CD4-positive, alpha-beta T cell treated with Interleukin-4 for 4 hours (primary cell): ENCODE measurements at regions not wholly inside any gene's neighbourhood (a gene's known extent, or its start where the extent isn't known, plus 50 kb on each side); places are given as distances from the start of the nearest gene placed in this dataset.

ENCODE experiments used
- DNase-seq: peaks from one replicate; pipeline ENCODE4 v3.0.0-alpha.2; 2020

DNA sequence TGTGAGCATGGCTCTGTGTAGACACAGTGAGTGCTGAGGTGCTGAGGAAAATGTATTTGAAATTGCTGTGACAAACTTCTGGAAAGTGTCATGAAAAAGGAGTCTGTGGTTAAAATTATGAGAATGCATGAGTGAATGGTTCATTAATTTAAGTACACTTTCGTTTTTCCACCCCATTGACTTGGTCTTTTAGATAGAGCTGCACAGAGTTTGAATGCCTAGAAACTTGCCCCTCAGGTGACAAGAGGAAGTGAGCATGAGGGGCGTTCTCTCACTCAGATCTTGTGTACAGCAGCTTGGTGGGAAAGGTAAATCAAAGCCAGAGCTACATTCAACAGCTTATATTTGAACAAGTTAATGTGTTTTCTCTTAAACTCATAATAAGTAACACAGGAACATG is 296.8 kb downstream of the WDR72 start:
- no peak for DNase-seq

DNA sequence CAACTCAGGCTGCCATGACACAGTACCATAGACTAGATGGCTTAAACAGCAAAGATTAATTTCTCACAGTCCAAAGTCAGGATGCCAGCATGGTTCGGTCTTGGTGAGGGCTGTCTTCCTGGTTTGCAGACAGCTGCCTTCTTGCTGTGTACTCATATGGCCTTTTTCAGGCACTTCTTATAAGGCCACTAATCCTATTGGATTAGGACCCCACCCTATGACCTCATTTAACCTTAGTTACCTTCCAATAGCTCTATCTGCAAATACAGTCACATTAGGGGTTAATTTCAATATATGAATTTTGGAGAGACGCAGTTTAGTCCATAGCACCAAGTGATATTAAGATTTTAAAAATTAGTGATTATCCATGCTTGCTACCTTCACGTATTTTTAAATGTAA is 297.8 kb downstream of the WDR72 start:
- DNase-seq, result no peak

DNA sequence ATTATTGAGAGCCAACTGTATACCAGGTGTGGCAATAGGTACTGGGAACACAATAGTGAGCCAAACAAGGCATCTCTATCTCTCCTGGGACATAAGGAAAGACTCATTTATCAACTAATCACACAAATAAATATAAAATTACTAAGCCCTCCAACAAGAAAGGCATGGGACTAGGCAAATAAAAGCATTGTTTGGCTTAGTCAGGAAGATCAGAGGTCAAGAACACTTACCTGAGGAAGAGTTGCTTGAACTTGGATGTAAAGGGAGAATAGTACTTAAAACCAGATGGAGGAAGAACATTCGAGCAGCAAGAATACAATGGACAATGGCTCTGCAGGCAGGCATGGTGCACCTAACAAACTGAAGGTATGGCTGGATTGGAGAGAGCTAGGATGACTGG is 300.7 kb downstream of the WDR72 start:
- DNase-seq, result no peak

DNA sequence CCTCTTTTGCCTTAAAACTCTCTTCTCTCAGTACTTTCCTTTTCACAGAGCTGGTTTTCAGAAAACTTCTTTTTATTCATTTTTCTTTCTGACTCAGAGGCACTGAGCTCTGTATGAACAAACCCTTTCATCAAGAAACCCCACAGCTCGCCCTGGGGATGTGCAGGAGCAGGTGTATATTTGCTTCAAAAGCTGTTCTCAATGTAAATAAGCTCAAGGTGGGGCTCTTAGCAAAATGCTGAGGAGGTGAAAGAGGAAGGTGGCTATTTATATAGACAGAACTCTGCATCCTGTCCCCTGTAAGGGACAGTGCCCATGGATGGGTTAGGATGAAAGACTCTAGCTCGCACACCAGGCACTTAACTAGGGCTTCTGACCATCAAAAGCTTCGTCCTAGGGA is 302.0 kb downstream of the WDR72 start:
- no peak for DNase-seq

DNA sequence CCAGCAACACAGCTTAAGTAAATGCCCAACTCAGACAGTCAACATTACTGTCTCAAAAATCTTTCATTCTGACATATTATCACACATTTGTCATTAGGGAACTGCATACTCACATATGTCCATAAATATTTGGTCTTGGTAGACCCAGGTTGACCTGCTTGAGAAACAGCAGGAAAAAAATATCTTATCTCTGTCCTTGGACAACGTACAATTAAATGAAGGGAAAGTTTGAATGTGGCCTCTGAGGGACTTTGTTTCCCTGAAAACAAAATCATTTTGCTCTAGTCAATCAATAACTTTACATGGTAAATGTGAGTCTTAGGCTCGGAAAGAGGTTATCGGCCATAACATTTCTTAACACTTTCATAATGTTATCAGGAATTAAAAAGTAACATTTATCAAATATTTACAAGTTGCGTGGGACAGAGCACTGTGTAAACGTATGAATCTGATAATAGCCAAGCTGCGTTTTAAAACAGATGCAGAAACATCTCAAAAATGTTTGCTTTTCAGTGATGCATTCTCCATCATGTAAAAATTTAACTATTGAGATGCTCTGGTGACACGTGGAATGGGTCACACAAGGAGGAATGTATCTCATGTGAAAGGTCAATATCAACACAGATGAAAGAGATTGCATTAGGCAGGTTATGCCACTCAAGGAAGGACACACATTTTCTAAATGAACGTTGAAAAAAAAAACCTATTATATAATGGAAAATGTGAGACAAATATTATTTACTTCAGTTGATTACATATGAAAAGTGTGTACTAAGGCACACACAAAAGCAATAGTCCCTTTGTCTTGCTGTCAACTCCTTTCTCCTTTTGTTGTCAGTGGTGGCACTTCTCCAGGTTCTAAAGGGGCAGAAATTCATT is 304.4 kb downstream of the WDR72 start:
- no peak for DNase-seq

DNA sequence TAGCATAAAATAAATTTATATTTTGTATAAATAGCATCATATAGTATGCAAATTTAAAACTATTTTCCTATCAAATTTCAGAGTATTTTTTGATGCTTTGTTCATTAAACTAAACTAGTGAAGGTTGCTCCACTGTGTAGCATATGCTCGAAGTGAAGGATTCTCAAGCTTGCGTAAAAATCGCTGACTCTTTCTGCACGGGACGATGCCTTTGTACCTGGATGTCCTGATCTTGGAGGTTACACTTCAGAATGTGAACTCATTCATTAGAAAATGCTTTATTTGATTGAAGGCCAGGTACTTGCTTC is 305.0 kb downstream of the WDR72 start:
- DNase-seq, result no peak

DNA sequence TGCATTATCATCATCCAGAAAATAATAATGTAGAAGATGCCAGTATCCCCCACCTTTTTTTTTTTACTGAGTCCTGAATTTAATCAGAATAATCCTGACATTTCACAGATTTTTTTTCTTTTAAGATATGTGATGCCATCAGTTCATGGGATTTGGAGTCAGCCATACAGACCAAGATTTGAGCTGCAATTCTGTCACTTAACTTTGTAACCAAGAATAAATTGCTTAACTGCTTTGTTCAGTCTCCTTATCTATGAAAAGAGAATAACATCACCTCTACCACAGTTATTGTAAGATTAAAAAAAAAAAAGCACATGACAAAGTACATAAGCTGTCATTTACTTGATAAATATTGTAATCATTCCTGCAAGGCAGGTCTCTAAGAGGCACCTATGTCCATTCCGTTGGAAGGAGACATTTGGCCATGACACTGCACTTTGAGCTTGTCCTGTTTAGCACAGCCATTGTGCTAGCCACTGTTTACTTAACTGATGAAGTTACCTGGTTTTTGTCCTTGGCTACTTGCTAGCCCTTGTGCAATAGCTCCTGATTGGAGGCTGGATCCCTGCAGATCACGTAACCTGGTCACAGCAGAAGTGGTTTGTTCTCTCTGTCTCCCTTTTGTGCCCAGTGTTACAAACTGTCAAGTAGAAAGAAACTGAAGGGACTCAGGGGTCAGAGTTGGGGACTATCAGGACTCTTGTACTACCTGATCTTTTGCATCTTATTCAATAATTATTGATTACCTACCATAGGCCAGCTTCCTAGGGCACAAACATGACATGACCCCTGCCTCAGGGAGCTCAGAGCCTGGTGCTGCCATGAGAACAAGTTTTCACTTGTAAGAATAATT is 306.0 kb downstream of the WDR72 start:
- DNase-seq, result no peak

DNA sequence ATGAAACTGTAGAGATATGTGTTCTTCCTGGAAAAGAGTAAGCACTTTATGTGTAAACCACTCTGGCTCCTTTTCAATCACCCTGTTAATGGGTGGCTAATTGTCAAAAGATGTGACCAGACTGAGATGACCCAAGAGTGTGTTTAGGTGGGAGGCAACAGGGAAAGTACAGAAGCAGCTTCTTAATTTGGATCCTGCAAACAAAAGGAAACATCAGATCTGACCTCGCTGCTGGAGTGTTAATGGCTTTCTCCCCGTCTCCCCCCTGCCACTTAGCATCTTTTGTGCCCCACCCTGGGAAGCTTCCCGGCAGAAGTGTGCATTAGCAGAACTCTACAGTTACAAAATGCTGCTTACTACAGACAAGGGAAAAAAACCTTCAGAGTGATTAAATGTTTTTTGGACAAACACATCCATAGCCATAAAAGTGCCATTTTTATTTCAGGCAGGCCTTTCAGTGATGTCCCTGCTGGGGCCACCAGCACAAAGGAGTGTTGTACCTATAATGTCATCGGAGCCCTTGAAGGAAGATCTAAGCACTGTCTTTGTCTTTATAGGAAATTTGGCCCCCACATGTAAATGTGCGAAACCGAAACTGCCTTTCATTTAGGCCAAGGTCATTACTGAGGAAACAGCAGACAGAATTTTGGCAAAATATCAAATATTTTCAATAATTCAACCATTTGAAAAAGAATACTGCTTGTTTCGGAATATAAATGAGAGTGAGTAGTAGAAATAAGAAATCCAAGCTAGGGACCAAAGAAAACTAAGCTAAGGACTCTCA is 311.0 kb downstream of the WDR72 start:
- DNase-seq, result no peak

DNA sequence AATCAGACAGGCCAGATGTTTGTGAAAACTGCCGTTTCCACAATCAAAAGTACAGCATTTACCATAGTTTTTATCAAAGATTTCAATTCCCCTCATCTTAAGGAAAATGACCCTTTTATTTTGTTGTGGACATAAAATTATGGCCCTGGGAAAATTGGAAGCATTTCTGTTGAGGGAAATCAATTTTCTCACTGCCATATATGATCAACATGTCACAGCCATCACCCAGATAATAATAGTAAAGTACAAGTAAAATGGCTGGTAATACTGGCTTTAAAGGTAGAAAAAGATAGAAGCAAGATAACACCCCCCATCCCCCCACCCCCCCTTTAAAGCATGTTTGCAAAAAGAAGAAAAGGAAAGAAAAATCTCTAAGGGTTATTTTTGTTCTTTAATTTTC is 311.7 kb downstream of the WDR72 start:
- no peak for DNase-seq

DNA sequence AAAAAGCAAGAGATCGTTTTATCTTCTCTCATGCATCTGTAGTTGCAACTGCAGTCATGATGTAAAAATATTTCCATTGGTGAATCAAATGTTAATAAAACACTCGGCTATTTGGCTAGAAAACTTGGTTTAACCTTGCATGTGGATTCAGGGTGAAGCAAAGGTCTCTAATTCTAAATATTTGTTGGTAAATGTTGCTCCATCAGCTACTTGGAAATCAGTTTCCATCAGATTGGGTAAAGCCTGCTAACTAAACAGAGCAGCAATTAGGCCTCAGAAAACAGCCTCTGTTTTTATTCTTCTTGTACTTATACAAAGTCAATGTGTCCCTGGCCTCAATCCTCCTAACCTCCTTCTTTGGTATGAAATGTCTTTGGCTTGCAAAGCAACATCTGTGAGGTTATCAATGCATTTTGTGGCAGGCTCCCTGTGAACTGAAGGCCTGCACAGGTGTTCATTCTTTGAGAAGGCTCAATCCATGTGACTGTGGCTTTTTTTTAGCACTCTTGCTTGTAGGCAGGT is 312.3 kb downstream of the WDR72 start:
- no peak for DNase-seq

DNA sequence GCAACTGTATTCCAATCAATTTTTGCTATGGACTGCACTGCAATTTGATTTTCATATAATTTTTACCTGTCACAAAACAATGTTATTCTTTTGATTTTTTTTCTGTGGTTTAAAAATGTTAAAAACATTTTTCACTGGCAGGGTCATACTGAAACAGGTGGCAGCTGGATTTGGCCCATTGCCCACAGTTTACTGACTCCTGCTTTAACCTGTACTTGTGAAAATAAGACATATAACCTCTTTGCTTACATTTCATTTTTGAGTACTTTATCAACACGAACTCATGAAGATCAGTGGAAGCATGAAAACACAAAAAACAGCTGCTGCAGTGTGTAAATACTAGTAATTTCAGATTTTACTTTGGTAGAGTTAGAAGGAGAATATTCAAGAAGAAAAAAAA is 313.1 kb downstream of the WDR72 start:
- DNase-seq, result no peak

DNA sequence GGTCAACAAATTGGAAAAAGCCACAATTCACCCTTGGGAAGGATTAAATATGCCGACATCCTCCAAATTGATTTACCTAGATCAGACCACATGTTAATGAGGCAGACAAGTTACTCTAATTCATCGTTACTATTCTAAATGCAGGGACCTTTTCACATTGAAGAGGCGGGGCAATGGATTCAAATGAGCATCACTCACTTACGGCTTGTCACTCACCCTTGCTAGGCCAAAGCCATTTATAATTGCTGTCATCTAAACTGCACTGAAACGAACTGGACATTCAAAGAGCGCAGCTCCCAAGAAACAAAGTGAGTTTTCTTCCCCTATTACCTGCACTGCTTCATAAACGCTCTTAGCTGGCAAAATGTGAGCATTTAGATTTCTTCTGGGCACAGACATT is 313.9 kb downstream of the WDR72 start:
- no peak for DNase-seq

DNA sequence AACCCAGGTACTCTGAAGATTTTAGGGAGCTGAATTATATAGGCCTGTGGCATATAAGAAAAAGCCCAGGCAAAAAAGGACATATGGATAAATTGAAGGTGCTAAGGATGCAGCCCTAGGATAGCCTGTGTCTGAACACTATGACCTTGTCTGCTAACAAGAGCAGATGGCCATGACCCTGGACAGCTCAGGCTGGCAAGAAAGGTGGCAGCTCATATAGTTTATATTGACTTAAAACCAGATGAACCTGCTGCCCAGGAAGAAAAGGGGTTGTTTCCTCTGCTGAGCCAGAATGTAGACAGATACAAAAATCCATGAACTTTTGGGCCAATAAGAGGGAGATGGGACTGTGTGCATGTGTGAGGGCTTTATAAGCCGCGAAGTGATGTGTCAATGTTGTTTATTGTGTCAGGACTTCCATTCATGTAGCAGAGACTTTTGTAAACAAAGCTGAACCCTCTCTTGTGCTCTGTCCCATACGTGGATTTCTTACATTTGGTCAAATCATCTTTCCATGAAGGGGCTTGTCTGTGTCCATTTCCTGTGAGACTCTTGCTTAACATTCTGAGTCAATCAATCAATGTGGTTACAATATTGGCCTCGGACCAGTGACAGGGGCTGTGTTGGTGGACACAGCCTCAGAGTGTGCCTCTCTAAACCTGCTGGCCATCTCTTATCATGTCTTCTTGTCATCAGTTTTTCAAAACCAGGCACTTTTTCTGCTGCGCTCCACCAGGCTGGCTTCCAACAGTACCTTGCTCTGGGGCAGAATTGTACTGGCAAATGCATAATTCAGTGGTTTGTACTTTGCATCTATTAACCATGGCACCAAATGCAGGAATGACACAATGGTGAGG is 321.2 kb downstream of the WDR72 start:
- no peak for DNase-seq

DNA sequence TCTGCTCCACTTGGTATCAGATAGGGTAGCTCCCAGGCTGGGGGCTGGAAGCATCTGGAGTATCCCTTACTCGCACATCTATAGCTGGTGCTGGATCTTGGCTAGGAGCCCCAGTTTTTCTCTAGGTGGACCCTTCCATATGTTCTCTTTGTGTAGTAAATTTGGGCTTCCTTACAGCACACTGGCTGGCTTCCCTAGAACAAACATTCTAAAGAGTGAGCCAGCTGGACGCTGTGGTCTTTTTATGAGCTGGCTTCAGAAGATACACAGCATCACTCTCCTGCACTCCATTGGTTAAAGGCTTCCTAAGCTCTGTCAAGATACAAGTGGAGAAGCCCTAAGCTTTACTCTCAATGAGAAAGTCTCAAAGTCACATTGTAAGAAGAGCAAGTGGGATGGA is 322.1 kb downstream of the WDR72 start:
- DNase-seq, result no peak

DNA sequence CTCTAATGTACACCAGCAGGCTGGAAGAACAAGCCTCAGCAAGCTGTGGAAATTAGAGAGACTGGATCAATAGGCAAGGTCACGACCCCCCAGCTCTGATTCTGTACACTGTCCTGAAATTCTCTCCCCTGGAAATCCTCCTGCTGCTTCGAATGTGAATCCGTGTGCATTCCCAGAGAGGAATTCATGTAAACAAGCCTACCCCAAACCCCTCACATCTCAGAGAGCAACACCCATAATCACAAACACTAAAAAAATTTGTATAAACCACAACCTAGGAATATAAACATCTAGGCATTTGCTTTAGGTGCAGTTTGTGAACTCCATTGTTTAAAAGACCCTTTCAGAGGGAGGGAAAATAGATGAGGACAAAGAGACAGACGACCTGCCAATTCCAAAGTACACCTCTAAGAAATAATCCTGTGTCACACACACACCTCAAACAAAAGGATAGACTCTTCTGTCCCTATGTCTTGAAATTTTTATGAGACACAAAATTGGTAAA is 325.2 kb downstream of the WDR72 start:
- no peak for DNase-seq

DNA sequence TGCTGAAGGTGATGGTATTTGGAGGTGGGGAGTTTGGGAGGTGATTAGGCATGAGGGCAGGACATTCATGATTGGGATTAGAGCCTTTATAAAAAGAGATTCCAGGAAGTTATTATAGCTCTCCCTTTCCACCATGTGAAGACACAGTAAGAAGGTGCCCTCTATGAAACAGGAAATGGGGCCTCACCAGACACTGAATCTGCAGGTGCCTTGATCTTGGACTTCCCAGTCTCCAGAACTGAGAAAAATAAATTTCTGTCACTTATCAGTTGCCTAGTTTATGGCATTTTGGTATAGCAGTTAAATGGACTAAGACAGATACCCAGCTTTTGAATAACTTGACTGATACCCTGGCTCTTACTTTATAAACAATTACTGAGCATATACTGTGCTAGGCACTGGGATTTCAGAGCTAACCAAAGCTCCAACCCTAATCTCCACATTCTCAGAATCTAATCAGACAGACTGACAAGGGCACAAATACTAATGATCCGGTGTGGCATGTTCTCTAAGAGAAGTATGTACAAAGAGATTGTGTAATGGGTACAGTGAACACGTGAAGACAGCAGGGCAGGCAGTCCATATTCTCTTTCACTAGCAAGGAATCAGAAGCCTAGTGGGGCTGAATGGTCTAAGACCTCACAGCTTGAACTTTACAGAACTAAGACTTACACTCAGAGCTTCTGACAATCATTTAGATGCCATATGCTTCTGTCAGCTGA is 343.1 kb downstream of the WDR72 start:
- DNase-seq, result no peak

DNA sequence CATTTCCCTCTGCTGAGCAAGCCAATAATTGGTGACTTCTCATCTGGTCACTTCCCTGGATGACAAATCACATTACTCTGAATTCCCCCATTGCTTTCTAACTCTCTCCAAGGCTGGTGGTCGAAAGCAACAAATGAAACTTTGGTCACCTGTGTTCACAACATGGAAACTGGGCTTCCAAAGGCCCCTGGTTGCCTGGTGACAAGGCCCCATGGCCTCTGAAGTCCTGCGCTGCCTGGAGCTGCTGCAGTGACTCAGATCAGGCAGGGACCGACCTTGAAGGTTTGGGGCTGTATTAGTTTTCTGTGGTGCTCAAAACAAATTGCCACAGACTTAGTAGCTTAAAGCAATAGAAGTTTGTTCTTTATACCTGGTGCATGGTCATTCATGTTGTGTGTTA is 345.3 kb downstream of the WDR72 start:
- DNase-seq, result no peak

DNA sequence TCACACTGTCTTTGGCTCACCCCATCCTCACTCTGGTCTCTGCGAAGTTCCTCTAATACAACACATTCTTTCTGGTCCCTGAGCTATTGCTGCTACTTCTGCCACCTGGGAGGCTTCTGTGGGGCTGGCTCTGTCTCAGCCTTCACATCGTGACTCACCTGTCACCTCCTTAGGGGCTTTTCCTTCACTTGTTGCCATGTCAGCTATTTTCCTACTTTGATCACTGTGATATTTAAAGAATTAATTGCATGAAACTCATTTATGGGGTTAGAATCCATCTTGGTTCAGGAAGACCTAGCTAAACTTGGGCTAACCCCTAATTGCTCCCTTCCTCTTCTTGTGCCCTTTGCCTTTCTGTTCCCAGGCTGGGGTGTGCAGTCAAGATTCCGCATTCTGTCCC is 346.9 kb downstream of the WDR72 start:
- DNase-seq, result no peak

DNA sequence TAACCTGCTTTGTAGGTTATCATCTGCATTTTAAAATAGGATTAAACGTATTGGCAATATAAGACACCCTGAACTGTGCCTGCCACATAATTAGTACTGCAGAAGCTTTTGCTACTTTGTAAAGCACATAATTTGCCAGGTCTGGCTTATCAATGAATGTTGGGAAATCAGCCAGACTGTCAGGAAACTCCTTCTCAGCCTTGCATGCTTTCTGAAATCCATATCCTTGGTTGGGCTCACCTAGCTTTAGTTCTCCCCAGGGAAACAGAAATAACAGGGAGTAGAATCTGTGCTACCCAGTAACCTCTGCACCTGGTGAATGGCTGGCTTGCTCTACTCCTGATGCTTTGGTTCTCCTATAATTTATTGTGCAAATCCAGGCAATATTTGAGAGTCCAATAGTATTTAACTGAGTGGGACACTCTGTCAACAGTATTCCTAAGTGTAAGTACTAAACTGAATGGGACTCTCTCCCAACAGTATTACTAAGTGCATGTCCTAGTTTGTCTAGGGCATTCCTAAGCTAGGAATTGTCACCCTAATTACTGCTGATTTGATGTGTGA is 354.5 kb downstream of the WDR72 start:
- no peak for DNase-seq

DNA sequence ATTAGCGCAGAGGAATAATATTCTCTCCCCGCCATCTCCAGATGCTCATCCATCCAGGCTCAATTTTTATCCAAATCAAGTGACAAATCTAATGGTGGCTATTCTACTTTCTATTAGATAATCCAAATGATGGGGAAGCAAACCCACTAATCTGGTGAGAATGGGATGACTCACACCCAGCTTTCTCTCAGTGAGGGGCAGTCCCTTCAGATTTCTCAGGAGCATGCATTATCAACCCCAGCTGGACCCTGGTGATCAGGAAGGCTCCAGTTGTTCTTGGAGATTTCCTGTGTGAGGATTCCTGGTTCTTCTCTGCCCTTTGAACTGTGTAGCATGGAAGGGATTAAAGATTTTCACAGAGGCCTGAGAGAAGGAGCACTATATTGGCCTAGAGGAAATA is 358.0 kb downstream of the WDR72 start:
- DNase-seq, result no peak

DNA sequence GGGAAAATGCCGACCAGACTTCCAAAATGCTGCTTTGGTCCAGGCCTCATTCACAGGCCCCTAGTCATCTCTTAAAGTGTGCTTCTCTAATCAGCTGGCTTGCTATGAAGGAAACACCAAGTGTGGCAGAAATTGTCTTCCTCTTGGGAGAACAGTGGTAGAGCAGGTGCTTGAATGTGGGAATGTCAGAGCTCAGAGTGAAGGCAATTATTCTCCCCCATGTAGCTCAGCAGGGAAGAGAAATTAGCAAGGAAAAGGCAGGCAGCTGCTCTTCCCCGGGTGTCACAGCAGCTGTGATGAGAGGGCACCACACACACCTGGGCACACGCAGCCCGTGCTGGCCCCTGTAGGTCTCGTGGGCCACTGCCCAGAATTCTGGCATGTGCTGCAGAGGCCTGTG is 358.5 kb downstream of the WDR72 start:
- DNase-seq, result no peak
